GM12878 (cell line): ENCODE measurements at regions not wholly inside any gene's neighbourhood (a gene's known extent, or its start where the extent isn't known, plus 50 kb on each side); places are given as distances from the start of the nearest gene placed in this dataset.

Experiments
- ATAC-seq: fragments of 200-7000 bp; cut with Tn5 transposase; 3 replicates; pipeline ENCODE4 v1.9.1; 2020; ENCODE audit warnings: mild to moderate bottlenecking, moderate library complexity
- BruUV-seq: library from RNA; stranded (reverse); fragments of 400-500 nt; replicated peaks from 2 replicates; lab custom pipeline; 2021; lab: Mats Ljungman, UMichigan
- CTCF ChIA-PET: fragments of 300-600 bp; sonication (Branson Sonifier 250); formaldehyde crosslinking; extraction: SDS; loops from one replicate; lab custom pipeline; 2021; ENCODE audit warnings: inconsistent platforms; lab: Yijun Ruan, JAX
- POLR2A ChIA-PET: fragments of 350-600 bp; formaldehyde crosslinking; extraction: SDS; loops from one replicate; lab custom pipeline; 2021; ENCODE audit warnings: inconsistent platforms; lab: Charles Lee
- RAD21 ChIA-PET: fragments of 300-600 bp; sonication (Branson Sonifier 250); formaldehyde crosslinking; loops from one replicate; lab custom pipeline; 2023; ENCODE audit warnings: antibody characterized with exemption; ENCODE audit not compliant: unreplicated experiment; lab: Charles Lee
- SMC1A ChIA-PET: fragments of 300-600 bp; sonication (Branson Sonifier 250); formaldehyde crosslinking; loops from one replicate; lab custom pipeline; 2023; ENCODE audit not compliant: unreplicated experiment, uncharacterized antibody; lab: Charles Lee
- DNase-seq: peaks from one replicate; pipeline ENCODE4 v3.0.0-alpha.2; 2011; ENCODE audit warnings: low read depth, low spot score
- FAIRE-seq: peaks from 3 replicates; lab custom pipeline; 2011; peaks lifted over from hg19 to GRCh38; lab: Jason Lieb, UNC
- H2AFZ ChIP-seq: 2 replicates; pipeline ENCODE4 v1.6.0; 2011; ENCODE audit warnings: low read depth, low read length, control low read depth; ENCODE audit not compliant: control insufficient read depth
- H3K27ac ChIP-seq: 2 replicates; pipeline ENCODE4 v1.5.1; 2011; ENCODE audit warnings: control low read depth; ENCODE audit not compliant: control insufficient read depth, insufficient read depth
- H3K27me3 ChIP-seq, 2 experiments: replicated peaks in 1 of 2; 2 replicates each; pipeline versions ENCODE4 v1.6.0 to v1.6.1; 2011; ENCODE audit warnings: low read length in 1 of 2; ENCODE audit not compliant: control insufficient read depth in 2 of 2, insufficient read depth in 2 of 2
- H3K36me3 ChIP-seq, 2 experiments: 2 replicates each; pipeline ENCODE4 v1.5.1; 2011; ENCODE audit warnings: low read length in 1 of 2; ENCODE audit not compliant: control insufficient read depth in 2 of 2, insufficient read depth in 2 of 2
- H3K4me1 ChIP-seq: 2 replicates; pipeline ENCODE4 v1.6.1; 2011; ENCODE audit warnings: mild to moderate bottlenecking, low read length, moderate library complexity, mixed read lengths; ENCODE audit not compliant: control insufficient read depth, insufficient read depth
- H3K4me2 ChIP-seq: 2 replicates; pipeline ENCODE4 v1.6.0; 2011; ENCODE audit warnings: control low read depth; ENCODE audit not compliant: control insufficient read depth, insufficient read depth
- H3K4me3 ChIP-seq: fragments of 200-600 bp; sonication (generic); 2 replicates; pipeline ENCODE4 v1.5.1; 2016
- H3K79me2 ChIP-seq: 2 replicates; pipeline ENCODE4 v1.6.0; 2011; ENCODE audit warnings: low read length; ENCODE audit not compliant: control insufficient read depth, insufficient read depth
- H3K9ac ChIP-seq: 2 replicates; pipeline ENCODE4 v1.8.0; 2011; ENCODE audit warnings: low read length, control low read depth, mixed read lengths; ENCODE audit not compliant: control insufficient read depth, insufficient read depth
- H3K9me3 ChIP-seq: replicated peaks from 3 replicates; pipeline ENCODE4 v1.5.1; 2011; ENCODE audit warnings: mild to moderate bottlenecking, low read length; ENCODE audit not compliant: control insufficient read depth, insufficient read depth
- H4K20me1 ChIP-seq: 2 replicates; pipeline ENCODE4 v1.6.0; 2011; ENCODE audit not compliant: control insufficient read depth, insufficient read depth
- ATF7 ChIP-seq: fragments of 450-650 bp; IDR thresholded peaks from 2 replicates; pipeline ENCODE4 v1.6.1; 2016; ENCODE audit warnings: low read depth, mild to moderate bottlenecking
- BMI1 ChIP-seq: fragments of 450-650 bp; IDR thresholded peaks from 2 replicates; pipeline ENCODE4 v1.6.1; 2016; ENCODE audit warnings: mild to moderate bottlenecking, moderate library complexity, borderline replicate concordance
- CHD1 ChIP-seq: IDR thresholded peaks from 2 replicates; pipeline ENCODE4 v1.6.1; 2012; ENCODE audit warnings: low read depth, low read length, improper control_type of control experiment
- DPF2 ChIP-seq: fragments of 450-650 bp; IDR thresholded peaks from 2 replicates; pipeline ENCODE4 v1.6.1; 2017; ENCODE audit warnings: mild to moderate bottlenecking
- HCFC1 ChIP-seq: fragments of 150-350 bp; IDR thresholded peaks from 2 replicates; pipeline ENCODE4 v1.6.1; 2014; ENCODE audit warnings: low read length
- HSF1 ChIP-seq: fragments of 150-350 bp; IDR thresholded peaks from 2 replicates; pipeline ENCODE4 v1.6.1; 2014; ENCODE audit warnings: mild to moderate bottlenecking, low read depth, low read length
- RBBP5 ChIP-seq: fragments of 200-600 bp; sonication (generic); conservative IDR thresholded peaks from 2 replicates; pipeline ENCODE4 v1.6.1; 2016
- SMAD1 ChIP-seq: fragments of 450-650 bp; IDR thresholded peaks from 2 replicates; pipeline ENCODE4 v1.6.1; 2018; ENCODE audit warnings: mild to moderate bottlenecking, low read depth; ENCODE audit not compliant: partially characterized antibody
- TCF3 ChIP-seq: IDR thresholded peaks from 2 replicates; pipeline ENCODE4 v1.6.1; 2012; ENCODE audit warnings: low read depth, mild to moderate bottlenecking, low read length, borderline replicate concordance; ENCODE audit not compliant: insufficient read depth
- ZBTB4 ChIP-seq: fragments of 450-650 bp; formaldehyde crosslinking; IDR thresholded peaks from 2 replicates; pipeline ENCODE4 v1.4.0; 2022; ENCODE audit warnings: mild to moderate bottlenecking, moderate library complexity
- WGBS: methylation state at CpG from one replicate; pipeline ENCODE4 v1.1.6; 2016; ENCODE audit warnings: low lambda C conversion rate; ENCODE audit not compliant: insufficient replicate concordance, insufficient coverage; ENCODE audit errors: missing lambda C conversion rate; 5-methylcytosine and 5-hydroxymethylcytosine counted together
- in situ Hi-C: fragments of 300-500 bp; cut with MboI; formaldehyde crosslinking; loops from 9 replicates; pipeline ENCODE4 v1.14.3; 2018; ENCODE audit warnings: mixed read lengths
- intact Hi-C: fragments of 100-400 bp; cut with micrococcal nuclease; formaldehyde crosslinking; loops from one replicate; pipeline ENCODE4 v1.14.2; 2022; ENCODE audit not compliant: unreplicated experiment

- H2AFZ ChIP-seq, result no peak overlapping the region
- no TSS peak for BruUV-seq
- in situ Hi-C loops, result no loop called here
- 62% methylated on average over 10 of the region's 10 CpGs for WGBS
- ChIA-PET RAD21 (no interaction called here), CTCF (no interaction called here), POLR2A (no interaction called here), SMC1A (no interaction called here)
- no peaks in the 10 kb centered on the region for H3K27me3 ChIP-seq
- TF ChIP-seq ZBTB4 (CRISPR knock-in tag) (no peak), ATF7 (no peak), RBBP5 (no peak), DPF2 (no peak), HCFC1 (no peak), SMAD1 (no peak), BMI1 (no peak), HSF1 (no peak), CHD1 (no peak), TCF3 (no peak)
- ATAC-seq (no peak), DNase-seq (no peak), FAIRE-seq (no peak)
- no peaks in the 10 kb centered on the region for H3K4me1 ChIP-seq
- H3K4me2 ChIP-seq, result no peak overlapping the region
- H4K20me1 ChIP-seq, result no peaks in the 10 kb centered on the region
- H3K27ac ChIP-seq, result no peak overlapping the region
- no peak overlapping the region for H3K9ac ChIP-seq
- no peak overlapping the region for H3K4me3 ChIP-seq
- H3K9me3 ChIP-seq, result no peaks in the 10 kb centered on the region
- H3K79me2 ChIP-seq, result no peaks in the 10 kb centered on the region
- intact Hi-C loops, result no loop called here
- no peaks in the 10 kb centered on the region for H3K36me3 ChIP-seq
Measured at GRCh38 chr21:27258742-27259448, 292.0 kb upstream of the ADAMTS5 start.
